ENCODE measurements at regions not wholly inside any gene's neighbourhood (a gene's known extent, or its start where the extent isn't known, plus 50 kb on each side); places are given as distances from the start of the nearest gene placed in this dataset.
A peak's percentile ranks its signal among the peaks of the same experiment; 100 is the strongest.

DNA sequence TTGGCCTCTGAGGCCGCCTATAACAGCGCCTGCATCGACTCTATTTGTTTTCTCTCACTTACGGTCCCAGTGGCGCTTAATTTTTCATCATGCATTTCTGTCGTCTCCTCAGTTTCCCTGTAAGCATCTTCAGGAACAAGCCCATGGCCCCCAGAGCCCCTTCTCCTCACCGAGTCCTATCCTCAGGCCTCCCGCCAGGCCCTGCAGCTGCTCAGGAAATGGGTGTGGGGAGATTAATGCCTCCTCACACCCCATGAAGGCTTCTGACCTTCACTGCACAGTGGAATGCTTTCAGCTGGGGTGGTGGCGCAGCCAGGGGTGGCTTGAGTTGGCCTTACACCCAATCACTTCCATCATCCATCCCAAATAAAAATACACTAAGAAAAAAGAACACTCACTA is 260.4 kb downstream of the FAM43A start (continued):
- TF ChIP-seq ZNF133 (tag by site-specific recombination; IDR thresholded peaks at IDR 0.05) (no peak), ZNF610 (tag by site-specific recombination; IDR thresholded peaks at IDR 0.05; ENCODE audit: borderline replicate concordance) (no peak), ZNF394 (tag by site-specific recombination; IDR thresholded peaks at IDR 0.05; ENCODE audit: borderline replicate concordance) (no peak), KLF8 (tag by site-specific recombination; IDR thresholded peaks at IDR 0.05) (no peak), ZNF701 (tag by site-specific recombination; IDR thresholded peaks at IDR 0.05) (no peak), ZNF2 (tag by site-specific recombination; IDR thresholded peaks at IDR 0.05) (no peak), ZNF530 (tag by site-specific recombination; IDR thresholded peaks at IDR 0.05; ENCODE audit: low read depth) (no peak), ZNF623 (tag by site-specific recombination; IDR thresholded peaks at IDR 0.05) (no peak)
- TF ChIP-seq, protein P1, sequence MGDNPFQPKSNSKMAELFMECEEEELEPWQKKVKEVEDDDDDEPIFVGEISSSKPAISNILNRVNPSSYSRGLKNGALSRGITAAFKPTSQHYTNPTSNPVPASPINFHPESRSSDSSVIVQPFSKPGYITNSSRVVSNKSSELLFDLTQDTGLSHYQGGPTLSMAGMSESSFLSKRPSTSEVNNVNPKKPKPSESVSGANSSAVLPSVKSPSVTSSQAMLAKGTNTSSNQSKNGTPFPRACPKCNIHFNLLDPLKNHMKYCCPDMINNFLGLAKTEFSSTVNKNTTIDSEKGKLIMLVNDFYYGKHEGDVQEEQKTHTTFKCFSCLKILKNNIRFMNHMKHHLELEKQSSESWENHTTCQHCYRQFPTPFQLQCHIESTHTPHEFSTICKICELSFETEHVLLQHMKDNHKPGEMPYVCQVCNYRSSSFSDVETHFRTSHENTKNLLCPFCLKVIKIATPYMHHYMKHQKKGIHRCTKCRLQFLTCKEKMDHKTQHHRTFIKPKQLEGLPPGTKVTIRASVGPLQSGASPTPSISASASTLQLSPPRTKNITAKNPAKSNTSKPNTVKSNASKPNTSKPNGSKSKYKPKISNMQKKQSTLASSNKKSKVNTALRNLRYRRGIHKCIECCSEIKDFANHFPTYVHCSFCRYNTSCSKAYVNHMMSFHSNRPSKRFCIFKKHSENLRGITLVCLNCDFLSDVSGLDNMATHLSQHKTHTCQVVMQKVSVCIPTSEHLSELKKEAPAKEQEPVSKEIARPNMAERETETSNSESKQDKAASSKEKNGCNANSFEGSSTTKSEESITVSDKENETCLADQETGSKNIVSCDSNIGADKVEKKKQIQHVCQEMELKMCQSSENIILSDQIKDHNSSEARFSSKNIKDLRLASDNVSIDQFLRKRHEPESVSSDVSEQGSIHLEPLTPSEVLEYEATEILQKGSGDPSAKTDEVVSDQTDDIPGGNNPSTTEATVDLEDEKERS (tag by site-specific recombination; IDR thresholded peaks at IDR 0.05), result no peak

GRCh38 chr3:194949592-194949991 is 263.9 kb downstream of the FAM43A start:
- no peaks in the 10 kb centered on the region for H3K9me3 ChIP-seq (ENCODE audit: control insufficient read depth, insufficient read depth, low read depth, low read length)
- no peaks in the 10 kb centered on the region for H3K4me1 ChIP-seq (ENCODE audit: control insufficient read depth, insufficient read depth, low read length)
- no peak overlapping the region for H3K4me3 ChIP-seq (ENCODE audit: low read depth, low read length)
- TF ChIP-seq ZNF423 (tag by site-specific recombination; IDR thresholded peaks at IDR 0.05) (no peak), OVOL3 (tag by site-specific recombination; IDR thresholded peaks at IDR 0.05) (no peak), GLIS1 (tag by site-specific recombination; IDR thresholded peaks at IDR 0.05) (no peak), ZNF548 (tag by site-specific recombination; IDR thresholded peaks at IDR 0.05) (peak; percentile 62; the same call in 1 of the 2 replicates)
- TF ChIP-seq, protein P2, sequence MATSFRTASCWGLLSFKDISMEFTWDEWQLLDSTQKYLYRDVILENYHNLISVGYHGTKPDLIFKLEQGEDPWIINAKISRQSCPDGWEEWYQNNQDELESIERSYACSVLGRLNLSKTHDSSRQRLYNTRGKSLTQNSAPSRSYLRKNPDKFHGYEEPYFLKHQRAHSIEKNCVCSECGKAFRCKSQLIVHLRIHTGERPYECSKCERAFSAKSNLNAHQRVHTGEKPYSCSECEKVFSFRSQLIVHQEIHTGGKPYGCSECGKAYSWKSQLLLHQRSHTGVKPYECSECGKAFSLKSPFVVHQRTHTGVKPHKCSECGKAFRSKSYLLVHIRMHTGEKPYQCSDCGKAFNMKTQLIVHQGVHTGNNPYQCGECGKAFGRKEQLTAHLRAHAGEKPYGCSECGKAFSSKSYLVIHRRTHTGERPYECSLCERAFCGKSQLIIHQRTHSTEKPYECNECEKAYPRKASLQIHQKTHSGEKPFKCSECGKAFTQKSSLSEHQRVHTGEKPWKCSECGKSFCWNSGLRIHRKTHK (tag by site-specific recombination; IDR thresholded peaks at IDR 0.05), result no peak
- ChIA-PET CTCF (no interaction called here), POLR2A (no interaction called here)
- H3K36me3 ChIP-seq (ENCODE audit: control insufficient read depth in 2 of 2, insufficient read depth in 1 of 2, low read length in 2 of 2), result no peaks in the 10 kb centered on the region
- H3K27ac ChIP-seq (ENCODE audit: extremely low read depth, low read depth, low read length), result no peak overlapping the region

- no peak overlapping the region for H3K27ac ChIP-seq (ENCODE audit: extremely low read depth, low read depth, low read length)
- ChIA-PET POLR2A (no interaction called here), CTCF (no interaction called here)
- H3K4me1 ChIP-seq (ENCODE audit: control insufficient read depth, insufficient read depth, low read length), result no peaks in the 10 kb centered on the region
- H3K36me3 ChIP-seq (ENCODE audit: control insufficient read depth in 2 of 2, insufficient read depth in 1 of 2, low read length in 2 of 2), result no peaks in the 10 kb centered on the region
- H3K4me3 ChIP-seq (ENCODE audit: low read depth, low read length), result no peak overlapping the region
- no peaks in the 10 kb centered on the region for H3K9me3 ChIP-seq (ENCODE audit: control insufficient read depth, insufficient read depth, low read depth, low read length)
- TF ChIP-seq ZNF175 (tag by site-specific recombination; IDR thresholded peaks at IDR 0.05), result no peak
- TF ChIP-seq ZNF776 (tag by site-specific recombination; IDR thresholded peaks at IDR 0.05; ENCODE audit: borderline replicate concordance), result no peak
- TF ChIP-seq ZNF664 (tag by site-specific recombination; IDR thresholded peaks at IDR 0.05), result no peak
- TF ChIP-seq ZSCAN16 (tag by site-specific recombination; IDR thresholded peaks at IDR 0.05), result no peak
- TF ChIP-seq, protein P3, sequence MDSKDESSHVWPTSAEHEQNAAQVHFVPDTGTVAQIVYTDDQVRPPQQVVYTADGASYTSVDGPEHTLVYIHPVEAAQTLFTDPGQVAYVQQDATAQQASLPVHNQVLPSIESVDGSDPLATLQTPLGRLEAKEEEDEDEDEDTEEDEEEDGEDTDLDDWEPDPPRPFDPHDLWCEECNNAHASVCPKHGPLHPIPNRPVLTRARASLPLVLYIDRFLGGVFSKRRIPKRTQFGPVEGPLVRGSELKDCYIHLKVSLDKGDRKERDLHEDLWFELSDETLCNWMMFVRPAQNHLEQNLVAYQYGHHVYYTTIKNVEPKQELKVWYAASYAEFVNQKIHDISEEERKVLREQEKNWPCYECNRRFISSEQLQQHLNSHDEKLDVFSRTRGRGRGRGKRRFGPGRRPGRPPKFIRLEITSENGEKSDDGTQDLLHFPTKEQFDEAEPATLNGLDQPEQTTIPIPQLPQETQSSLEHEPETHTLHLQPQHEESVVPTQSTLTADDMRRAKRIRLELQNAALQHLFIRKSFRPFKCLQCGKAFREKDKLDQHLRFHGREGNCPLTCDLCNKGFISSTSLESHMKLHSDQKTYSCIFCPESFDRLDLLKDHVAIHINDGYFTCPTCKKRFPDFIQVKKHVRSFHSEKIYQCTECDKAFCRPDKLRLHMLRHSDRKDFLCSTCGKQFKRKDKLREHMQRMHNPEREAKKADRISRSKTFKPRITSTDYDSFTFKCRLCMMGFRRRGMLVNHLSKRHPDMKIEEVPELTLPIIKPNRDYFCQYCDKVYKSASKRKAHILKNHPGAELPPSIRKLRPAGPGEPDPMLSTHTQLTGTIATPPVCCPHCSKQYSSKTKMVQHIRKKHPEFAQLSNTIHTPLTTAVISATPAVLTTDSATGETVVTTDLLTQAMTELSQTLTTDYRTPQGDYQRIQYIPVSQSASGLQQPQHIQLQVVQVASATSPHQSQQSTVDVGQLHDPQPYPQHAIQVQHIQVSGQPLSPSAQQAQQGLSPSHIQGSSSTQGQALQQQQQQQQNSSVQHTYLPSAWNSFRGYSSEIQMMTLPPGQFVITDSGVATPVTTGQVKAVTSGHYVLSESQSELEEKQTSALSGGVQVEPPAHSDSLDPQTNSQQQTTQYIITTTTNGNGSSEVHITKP (tag by site-specific recombination; IDR thresholded peaks at IDR 0.05), result no peak
- TF ChIP-seq, protein P4, sequence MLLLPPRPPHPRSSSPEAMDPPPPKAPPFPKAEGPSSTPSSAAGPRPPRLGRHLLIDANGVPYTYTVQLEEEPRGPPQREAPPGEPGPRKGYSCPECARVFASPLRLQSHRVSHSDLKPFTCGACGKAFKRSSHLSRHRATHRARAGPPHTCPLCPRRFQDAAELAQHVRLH (tag by site-specific recombination; IDR thresholded peaks at IDR 0.05), result no peak
- TF ChIP-seq ZNF341 (tag by site-specific recombination; IDR thresholded peaks at IDR 0.05; ENCODE audit: low read depth), result no peak
- TF ChIP-seq KLF1 (tag by site-specific recombination; IDR thresholded peaks at IDR 0.05), result no peak
- TF ChIP-seq BCL11B (tag by site-specific recombination; IDR thresholded peaks at IDR 0.05; ENCODE audit: low read depth), result no peak
- no peak for TF ChIP-seq HOXC10 (CRISPR knock-in tag; IDR thresholded peaks at IDR 0.05)
- no peak for TF ChIP-seq ZNF184 (tag by site-specific recombination; IDR thresholded peaks at IDR 0.05)
- no peak for TF ChIP-seq EGR2 (tag by site-specific recombination; IDR thresholded peaks at IDR 0.05; ENCODE audit: low read depth)
These were observed 265.4 kb downstream of the FAM43A start for GRCh38 chr3:194950906-194951628.
